GM19351 (cell line): ENCODE measurements at regions not wholly inside any gene's neighbourhood (a gene's known extent, or its start where the extent isn't known, plus 50 kb on each side); places are given as distances from the start of the nearest gene placed in this dataset.
"Not testable (repeated sequence)": the region's sequence is repeated elsewhere in the genome, so short reads cannot be mapped to it uniquely, and the experiment has no call there.

Source experiments
- ATAC-seq: cut with Tn5 transposase; IDR thresholded peaks from one replicate; pipeline ENCODE4 v1.9.1; 2021; ENCODE audit warnings: mild to moderate bottlenecking, moderate library complexity; ENCODE audit not compliant: unreplicated experiment

DNA sequence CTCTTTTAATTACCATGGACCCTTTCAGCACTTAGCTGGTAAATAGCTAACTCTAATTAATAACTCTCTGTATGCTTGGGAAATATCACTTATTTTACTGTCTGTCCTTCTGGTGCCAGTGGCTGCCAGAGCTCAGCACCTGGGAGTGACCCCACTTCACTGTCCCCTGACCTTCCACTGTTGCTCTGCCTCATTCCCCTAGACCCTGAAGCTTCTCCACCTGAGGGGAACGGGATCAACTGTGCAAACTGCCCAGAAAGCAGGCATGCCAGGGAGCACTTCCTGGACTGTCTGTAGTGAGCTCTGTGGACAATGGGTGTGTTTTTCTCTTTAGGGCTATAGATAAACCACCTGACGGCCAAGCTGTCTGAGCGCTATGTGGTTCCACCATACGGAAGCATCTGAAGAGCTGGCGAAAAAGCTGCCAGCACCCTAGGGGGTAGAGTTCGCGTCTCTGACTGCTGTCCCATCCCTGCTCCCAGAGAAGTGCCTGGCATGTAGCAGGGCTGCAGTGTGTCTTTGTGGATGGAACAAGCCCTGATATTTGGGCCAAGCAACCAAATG lies 106.3 kb upstream of the FOXA2 start:
- ATAC-seq: no peak

DNA sequence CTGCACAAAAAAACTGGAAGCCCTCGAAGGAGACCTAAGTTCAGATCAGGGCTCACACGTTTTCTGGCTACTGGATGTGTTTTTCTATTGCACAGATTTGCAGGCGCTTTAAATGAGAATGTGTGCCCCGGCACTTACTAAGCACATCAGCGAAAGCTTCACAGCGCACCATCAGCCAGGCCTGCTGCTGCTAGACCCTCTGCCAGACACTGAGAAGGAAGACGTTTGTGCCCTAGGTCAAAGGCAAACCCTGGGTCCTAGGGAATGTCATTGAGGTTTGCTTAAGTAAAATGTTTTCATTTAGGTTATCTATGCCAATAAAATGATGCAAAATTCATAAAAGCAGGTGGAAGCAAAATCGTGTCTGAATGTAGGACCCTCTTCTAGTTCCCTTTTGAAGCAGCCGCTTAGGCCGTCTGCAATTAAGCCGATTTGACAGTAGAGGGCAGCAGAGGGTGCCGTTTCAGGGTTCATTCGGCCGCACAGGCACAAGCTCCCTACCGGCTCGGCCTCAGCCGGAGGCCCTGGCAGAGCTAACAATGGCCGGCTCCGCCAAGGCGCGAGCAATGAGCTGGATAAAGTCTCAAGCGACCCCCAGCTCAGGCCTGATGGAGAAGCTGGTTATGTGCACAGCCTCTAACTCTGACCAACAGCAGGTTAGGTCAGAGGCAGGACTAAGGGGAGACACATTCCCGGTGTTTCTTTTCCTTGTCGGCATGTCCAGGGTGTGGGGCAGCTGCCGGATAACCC lies 107.2 kb upstream of the FOXA2 start:
- peak; percentile 86 for ATAC-seq

DNA sequence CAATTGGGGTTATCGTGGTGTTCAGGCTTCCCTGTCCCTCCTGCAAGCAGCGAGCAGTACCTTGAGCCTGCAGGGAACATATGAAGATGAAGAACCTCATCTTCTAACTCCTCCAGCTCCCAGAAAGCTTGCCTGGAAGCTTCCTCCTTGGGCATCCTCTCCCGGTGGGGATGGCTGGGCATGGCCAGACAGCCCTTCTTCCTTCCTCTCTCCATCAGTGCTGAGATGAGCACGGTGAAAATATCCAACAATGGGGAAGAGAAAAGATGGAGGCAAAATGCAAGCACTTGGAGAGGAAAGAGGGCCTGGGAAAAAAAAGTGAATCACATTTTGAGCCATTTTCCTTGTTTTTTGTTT lies 107.7 kb upstream of the FOXA2 start:
- ATAC-seq: no peak

DNA sequence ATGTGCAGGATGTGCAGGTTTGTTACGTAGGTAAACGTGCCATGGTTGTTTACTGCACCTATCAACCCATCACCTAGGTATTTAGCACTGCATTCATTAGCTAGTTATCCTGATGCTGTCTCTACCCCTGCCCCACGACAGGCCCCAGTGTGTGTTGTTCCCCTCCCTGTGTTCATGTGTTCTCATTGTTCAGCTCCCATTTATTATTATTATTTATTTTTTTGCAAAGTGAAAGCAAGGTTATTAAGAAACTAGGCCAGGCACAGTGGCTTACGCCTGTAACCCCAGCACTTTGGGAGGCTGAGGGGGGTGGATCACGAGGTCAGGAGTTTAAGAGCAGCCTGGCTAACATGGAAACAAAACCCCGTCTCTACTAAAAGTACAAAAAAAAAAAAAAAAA lies 108.2 kb upstream of the FOXA2 start:
- ATAC-seq: not testable (repeated sequence)

DNA sequence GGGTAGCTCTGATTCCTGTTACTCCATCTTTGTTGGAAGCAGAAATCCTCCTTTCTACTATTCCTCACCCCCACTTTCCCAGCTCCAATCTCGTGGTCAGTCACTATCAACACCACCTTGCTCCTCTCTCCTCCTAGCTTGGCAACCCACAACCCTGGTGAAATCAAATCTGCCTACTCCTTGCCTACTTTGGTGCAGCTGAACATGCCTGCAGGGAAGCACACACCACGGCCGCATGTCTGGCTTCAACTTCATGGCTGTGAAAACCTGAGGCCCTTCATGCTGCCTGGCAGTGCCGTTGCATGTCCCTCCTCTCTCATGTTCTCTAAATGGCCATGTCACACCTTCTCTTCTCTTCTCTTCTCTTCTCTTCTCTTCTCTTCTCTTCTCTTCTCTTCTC lies 112.4 kb upstream of the FOXA2 start:
- no peak for ATAC-seq

DNA sequence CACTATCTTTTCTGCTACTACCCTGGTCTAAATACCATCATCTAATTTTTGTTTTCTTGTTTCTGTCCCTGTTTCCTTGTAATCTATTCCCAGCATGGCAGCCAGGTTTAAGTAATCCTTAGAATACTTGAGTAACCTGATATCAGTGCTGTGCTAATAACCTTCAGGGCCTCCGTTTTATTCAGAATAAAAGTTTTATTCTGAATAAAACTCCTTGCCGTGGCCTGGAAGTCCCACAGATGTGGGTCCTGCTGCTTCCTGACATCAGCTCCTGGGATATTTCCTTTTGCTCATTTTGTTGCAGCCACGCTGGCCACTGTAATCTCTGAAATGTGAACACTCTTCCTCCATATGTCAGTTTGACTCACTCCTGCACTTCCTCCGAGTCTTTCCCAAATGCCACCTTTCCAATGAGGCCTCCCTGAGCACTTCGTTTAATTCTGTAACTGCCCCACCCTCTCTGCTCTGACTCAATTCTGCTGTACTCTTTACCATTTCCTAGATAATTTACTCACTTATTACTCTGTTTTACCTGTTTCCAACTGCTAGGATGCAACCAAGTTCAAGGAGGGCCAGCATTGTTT lies 114.0 kb upstream of the FOXA2 start:
- no peak for ATAC-seq

DNA sequence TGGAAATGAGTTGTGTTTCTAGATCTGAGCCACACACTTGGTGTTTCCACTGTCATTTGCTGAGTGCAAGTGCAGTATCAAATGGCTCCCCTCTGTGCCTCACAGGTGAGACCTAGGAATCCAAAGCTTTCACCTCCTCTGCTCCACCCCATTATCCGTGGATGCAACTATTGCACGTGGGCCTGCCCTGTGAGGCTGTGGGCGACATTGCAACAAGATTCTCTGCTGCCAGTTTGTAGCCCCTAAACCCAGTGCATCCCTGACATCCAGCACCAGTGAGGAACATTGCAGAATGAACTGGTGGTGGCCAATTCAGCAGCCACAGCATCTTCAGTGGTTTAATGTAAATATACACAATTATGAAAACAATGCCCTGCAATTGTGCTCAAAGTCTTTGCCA lies 115.0 kb upstream of the FOXA2 start:
- no peak for ATAC-seq

DNA sequence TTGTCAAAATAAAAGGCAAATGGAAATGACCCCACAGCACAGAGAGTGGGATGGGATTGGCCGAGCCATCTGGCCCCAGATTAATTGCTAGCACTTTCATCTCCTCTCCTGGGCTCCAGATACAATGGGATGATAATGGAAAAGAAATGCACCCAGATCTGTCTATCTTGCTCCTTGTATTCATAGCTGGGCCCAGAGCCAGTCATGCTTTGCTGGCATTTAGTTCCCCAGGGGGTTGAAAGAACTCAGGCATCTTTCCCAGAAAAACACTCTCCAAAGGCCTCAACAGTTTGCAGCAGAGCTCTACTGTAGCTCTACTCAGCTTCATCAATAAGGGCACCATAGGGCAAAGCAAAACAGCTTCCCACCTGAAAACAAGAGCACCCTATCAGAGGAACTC lies 116.0 kb upstream of the FOXA2 start:
- no peak for ATAC-seq

DNA sequence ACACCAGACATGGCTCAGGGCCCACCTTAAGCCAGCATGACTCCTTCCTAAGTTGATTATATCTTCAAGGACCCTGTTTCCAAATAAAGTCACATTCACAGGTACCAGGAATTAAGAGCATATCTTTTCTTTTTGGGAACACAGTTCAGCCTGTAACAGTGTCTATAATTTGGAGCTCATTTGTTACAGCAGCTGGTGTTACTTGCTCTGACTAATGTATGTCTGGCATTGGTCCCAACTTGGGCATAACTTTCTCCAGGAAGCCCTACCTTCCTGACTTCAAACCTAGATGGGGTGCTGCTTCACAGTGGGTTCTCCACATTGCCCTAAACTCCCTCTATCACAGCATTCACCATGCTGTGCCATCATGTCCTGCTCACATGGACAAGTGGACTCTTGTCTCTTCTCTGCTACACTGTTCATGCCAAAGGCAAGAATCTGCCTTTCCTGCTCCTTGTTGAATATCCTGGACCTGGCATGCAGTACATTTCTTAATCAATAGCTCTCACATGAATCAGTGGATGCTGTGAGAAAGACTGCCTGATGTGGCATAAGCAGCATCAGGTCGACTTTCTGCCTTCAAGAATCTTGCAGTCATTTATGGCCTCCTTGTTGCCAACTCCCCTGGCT lies 117.4 kb upstream of the FOXA2 start:
- no peak for ATAC-seq

DNA sequence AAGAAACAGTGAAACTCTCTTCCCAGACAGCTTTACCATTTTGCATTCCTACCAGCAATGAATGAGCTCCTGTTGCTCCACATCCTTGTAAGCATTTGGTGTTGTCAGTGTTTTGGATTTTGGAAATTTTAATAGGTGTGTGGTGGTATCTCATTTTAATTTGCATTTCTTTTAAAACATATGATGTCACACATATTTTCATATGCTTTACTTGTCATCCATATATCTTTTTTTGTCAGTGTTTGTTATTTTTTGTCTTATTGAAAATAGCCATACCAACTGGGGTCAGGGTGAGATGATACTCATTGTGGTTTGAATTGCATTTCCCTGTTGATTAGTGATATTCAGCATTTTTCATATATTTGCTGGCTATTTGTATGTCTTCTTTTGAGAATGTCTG lies 119.5 kb upstream of the FOXA2 start:
- ATAC-seq: no peak

DNA sequence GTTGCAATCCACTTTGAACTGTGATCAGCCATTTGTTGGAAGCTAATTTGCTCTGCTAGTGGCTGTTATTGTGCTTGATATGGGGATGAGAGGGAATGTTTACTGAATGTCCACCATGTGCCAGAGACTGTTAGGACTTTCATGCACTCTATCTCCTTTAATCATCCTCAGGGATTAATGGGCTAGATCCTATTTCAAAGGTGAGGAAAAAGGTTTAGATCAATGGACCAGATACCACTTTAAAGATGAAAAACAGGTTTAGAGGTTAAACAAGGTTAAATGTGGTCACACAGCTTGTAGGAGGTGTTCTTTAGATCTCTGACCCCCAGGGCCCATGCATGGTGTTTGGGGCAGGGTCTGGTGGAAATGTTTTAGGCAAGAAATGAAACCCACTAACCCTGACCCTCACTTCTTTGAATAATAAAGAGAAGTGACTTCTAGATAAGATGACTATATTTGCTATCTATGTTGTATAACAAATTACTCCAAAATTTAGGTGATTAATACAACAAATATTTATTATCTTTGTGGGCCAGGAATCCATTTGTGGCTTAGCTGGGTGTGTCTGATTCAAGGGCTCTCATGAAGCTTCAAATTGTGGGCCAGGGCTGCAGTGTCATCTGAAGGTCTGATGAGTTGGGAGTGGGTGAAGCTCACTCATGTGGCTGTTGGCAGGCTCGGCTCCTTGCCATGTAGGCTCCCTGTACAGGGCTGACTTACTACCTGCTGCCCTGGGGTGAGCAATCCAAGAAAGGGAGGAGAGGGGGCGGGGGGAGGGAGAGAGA lies 127.8 kb upstream of the FOXA2 start:
- no peak for ATAC-seq

DNA sequence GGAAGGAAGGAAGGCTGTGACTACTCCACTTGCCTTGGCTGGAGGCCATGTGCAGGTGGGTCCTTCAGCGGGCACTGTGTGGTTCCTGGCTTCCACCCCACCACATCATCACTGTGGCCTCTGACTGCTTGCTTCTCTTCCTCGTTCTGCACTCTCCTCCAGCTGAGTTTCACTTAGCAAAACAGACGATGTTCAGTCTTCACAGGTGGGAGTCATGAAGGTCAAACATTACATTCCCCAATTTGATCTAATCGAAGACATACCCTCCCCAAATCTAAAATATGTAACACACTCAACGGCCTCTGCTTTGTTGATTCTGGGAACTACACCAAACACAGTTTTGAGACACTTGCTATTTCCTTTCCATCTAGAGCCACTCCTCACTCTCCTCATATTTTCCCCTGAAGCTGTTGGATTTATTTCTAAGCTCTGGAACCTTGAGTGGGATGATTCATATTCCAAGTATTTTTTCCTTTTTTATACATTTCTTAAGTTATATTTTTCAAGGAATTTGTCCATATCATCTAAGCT lies 132.5 kb upstream of the FOXA2 start:
- ATAC-seq: no peak

DNA sequence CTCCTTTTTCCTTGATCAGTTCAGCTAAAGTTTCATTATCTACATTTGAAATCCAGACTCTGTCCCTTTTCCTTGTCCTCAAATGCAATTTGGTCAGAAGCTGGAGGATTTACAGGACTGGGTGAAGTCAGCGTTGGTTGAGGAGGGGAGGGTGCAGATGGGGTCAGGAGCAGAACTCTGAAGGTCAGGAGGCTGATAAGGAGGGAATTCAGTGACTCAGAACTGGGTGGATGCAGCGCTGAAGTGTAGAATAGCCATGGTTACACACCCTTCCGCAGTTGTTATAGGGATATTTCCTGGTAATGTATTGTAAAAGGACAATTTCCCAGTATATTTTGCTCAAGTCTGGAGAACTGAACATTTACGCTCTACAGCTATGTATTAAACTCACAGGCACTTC lies 133.1 kb upstream of the FOXA2 start:
- ATAC-seq: no peak

DNA sequence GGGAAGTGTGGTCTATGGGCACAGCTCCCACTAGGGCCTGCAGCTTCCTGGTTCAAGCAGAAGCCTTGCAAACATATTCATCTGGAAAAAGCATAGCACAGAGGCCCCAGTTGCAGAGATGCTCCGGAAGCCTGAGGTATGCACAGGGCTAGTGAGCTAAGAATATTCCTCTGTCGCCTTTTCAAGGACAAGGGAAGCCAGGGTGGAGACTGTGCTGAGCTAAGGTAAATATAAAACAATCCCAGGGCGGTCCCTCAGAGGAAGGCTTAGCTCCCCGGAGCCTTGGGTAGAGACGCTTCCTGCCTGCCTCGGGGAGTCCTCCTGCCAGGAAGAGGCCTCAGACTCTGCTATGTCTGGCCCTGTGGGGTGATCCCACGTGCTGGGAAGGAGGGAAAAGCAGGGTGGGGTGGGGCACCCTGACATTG lies 134.8 kb upstream of the FOXA2 start:
- ATAC-seq: no peak

DNA sequence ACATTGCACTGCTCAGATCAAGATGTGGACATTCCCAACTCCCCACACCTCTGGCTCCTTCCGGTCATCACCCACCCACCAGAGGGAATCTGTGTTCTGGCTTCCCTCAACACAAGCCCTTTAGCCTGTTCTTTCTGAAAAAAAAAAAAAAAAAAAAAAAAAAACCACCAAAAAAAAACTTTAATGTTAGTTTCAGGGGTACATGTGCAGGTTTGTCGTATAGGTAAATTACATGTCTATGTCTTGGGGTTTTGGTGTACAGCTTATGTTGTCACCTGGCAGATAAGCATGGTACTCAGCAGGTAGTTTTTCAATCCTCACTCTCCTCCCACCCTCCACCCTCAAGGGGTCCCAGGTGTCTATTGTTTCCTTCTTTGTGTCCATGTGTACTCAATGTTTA lies 135.8 kb upstream of the FOXA2 start:
- ATAC-seq: no peak

DNA sequence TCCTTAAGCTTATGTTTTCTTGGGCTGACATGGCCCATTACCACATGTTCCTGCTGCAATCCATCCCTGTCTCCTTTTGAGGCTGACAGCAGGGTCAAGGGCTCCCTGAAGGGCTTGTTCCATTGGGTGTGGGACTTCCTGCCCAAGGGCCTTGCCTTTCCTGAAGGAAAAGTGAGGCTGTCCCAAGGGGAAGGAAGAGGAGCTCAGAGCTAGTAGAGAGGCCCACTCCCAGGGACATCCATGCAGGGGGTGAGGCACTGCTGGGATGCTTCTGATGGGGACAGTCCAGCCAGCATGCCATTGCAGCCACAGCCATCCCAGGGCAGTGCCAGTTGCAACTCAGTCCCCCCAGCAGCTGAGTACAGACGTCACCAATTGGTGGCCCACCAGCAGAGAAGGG lies 138.4 kb upstream of the FOXA2 start:
- no peak for ATAC-seq

DNA sequence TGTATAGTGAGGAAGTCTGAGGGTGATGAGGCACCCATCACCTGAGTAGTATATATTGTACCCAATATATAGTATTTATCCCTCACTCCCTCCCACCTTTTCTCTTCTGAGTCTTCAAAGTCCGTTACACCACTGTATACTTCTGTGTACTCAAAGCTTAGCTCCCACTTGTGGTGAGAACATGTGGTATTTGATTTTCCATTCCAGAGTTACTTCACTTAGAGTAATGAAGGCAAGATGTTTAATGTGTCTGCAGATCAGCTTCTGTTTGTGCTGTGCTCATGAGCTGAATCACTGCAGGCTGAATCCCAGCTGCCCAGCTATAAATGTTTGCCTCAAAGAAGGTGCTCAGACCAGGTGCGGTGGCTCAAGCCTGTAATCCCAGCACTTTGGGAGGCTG lies 139.3 kb upstream of the FOXA2 start:
- ATAC-seq: no peak

DNA sequence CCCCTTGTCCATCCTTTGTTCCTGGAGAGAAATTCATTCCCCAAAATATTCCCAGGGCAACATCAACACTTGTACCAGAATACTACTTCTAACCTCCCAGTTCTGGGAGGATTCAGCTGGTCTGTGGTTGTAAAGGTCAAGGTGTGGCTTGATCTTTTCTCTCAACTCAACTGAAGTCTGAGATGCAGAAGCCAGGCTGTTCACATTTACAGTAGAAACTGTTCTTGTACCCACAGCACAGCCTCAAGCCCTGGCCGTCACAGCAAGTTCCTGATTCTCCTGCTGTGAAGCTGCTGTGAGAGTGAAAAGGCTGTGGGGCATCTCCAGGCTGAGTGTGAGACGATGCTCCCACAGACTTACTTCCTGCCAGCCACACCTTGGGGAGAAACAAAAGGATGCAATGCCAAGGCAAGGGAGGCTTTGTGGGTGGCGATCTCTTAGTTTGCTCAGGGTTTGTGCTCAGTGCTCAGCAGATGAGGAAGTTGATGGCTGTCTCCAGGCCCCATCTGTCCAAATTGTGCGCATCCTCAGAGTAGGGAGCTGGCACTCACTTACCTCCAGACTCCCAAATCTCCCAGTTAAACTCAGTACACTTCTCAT lies 143.9 kb upstream of the FOXA2 start:
- no peak for ATAC-seq

DNA sequence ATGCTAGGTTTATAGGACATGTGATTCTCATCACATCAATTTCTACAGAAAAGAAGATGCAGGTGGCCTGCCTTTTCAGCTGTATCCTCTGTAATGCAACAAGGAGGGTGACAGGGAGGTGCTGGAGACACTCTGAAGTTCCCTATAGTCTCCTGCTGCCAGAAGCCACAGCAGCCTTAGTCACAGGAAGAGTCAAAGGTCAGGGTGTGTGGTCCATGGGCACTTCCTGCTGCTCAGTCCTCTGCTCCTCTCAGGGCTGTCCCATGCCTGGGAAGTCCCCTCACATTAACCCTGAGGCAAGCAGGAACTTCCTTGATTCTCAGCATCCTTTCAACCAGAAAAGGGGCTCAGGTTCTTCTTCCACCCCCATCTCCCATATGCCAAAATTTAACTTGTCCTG lies 144.8 kb upstream of the FOXA2 start:
- no peak for ATAC-seq

DNA sequence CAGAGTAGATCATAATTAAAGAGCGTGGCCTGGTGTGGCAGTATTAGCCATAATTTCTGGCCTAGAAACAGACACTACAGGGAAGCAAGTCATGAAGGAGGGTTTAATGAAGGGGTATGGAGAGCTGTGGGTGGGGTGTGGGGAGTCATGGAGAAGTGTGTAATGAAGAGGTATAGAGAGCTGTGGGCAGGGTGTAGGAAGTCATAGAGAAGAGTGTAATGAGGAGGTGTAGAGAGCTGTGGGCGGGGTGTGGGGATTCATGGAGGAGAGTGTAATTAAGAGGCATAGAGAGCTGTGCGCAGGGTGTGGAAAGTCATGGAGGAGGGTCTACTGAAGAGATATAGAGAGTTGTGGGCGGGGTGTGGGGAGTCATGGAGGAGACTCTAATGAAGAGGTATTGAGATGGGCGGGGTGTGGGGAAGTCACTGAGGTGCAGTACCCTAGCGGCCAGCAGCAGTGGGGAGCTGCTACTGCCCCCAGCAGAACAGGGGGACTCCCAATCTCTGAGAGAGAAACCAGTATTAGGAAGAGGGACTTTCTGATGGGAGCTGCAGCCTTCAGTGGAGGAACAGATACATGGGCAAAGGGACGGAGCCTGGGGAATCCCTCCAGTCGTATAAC lies 145.4 kb upstream of the FOXA2 start:
- no peak for ATAC-seq
